ENCODE measurements at regions not wholly inside any gene's neighbourhood (a gene's known extent, or its start where the extent isn't known, plus 50 kb on each side); places are given as distances from the start of the nearest gene placed in this dataset.
"Not testable (repeated sequence)": the region's sequence is repeated elsewhere in the genome, so short reads cannot be mapped to it uniquely, and the experiment has no call there.

GRCh38 chr7:138366676-138367075 is 93.4 kb upstream of the TRIM24 start:
- CTCF ChIA-PET; H2BK120ac ChIP-seq (ENCODE audit: low read depth, low read length); H3K36me3 ChIP-seq (ENCODE audit: control insufficient read depth, insufficient read depth, low read length); BruUV-seq (replicated peaks); ATAC-seq (ENCODE audit: low read depth); DNase-seq; H2AK5ac ChIP-seq (ENCODE audit: low read depth, low read length); H4K5ac ChIP-seq (ENCODE audit: low read depth, low read length); H3K9me3 ChIP-seq (ENCODE audit: control insufficient read depth, insufficient read depth, low read length); H2BK20ac ChIP-seq (ENCODE audit: low read depth, low read length); H3K4me1 ChIP-seq (ENCODE audit: control insufficient read depth, insufficient read depth, low read length); H4K8ac ChIP-seq (ENCODE audit: low read depth in 2 of 2, low read length in 2 of 2); H3K9me1 ChIP-seq (ENCODE audit: insufficient read depth, low read length); H3K27ac ChIP-seq (ENCODE audit: insufficient read depth, low read length); H2BK15ac ChIP-seq (ENCODE audit: low read depth, low read length); H3K4me2 ChIP-seq (ENCODE audit: low read depth, low read length); H3K14ac ChIP-seq (replicated peaks; ENCODE audit: low read depth, low read length); H3K79me1 ChIP-seq (ENCODE audit: low read depth in 1 of 2, low read length in 2 of 2); H3K56ac ChIP-seq (ENCODE audit: extremely low read depth, insufficient read depth, low read length); in situ Hi-C loops (cut with MboI; ENCODE audit: low sequenced_read_pairs); H3K27me3 ChIP-seq (ENCODE audit: control insufficient read depth, insufficient read depth, low read length); H3K4ac ChIP-seq (ENCODE audit: low read depth, low read length); dilution Hi-C loops (cut with HindIII; ENCODE audit: low sequenced_read_pairs, unreplicated experiment); H4K20me1 ChIP-seq (ENCODE audit: insufficient read depth, low read length); H2BK5ac ChIP-seq (ENCODE audit: low read depth, low read length, poor library complexity, severe bottlenecking); POLR2A ChIA-PET (ENCODE audit: unreplicated experiment); H2AFZ ChIP-seq (replicated peaks; ENCODE audit: low read length, poor library complexity); H3K9ac ChIP-seq (ENCODE audit: low read depth, low read length); H3K4me3 ChIP-seq (ENCODE audit: insufficient read depth, low read depth, low read length); H4K91ac ChIP-seq (ENCODE audit: insufficient read depth, low read depth, low read length); intact Hi-C loops (cut with micrococcal nuclease); H3K23ac ChIP-seq (ENCODE audit: low read depth, low read length); H2AK9ac ChIP-seq (replicated peaks; ENCODE audit: low read depth, low read length, poor library complexity); H3K18ac ChIP-seq (ENCODE audit: low read depth, low read length): not testable (repeated sequence)
- 45% methylated on average over 2 of the region's 4 CpGs; no CpG with 5 or more reads in 1 of the 2 experiments for WGBS, 2 experiments (ENCODE audit: extremely low coverage in 2 of 2, insufficient read length in 1 of 2)

Measured in IMR-90 (cell line).